GM19324 (cell line): ENCODE measurements at regions not wholly inside any gene's neighbourhood (a gene's known extent, or its start where the extent isn't known, plus 50 kb on each side); places are given as distances from the start of the nearest gene placed in this dataset.

ENCODE experiments used
- ATAC-seq: cut with Tn5 transposase; IDR thresholded peaks from one replicate; pipeline ENCODE4 v1.9.1; 2021; ENCODE audit warnings: mild to moderate bottlenecking, moderate library complexity; ENCODE audit not compliant: unreplicated experiment, low FRiP score

DNA sequence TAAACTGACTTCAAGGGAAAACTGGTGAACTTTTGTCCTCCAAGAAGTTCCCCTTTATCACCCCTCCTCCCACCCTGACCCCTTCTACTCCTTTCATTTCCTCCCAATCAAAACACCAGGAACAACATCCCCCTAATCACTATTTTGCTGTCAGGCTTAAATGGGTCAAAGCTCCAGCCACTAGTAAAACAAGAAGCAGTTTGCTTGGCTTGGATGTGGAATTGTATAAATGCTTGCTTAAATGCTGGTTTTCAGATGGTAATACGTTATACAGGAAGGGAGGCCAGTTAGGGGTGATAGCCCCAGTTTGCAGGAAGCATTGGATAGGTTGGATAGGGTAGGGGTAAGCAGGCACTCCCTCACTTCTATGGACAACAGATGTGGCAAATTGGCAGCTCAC lies 473.6 kb downstream of the AGTPBP1 start:
- no peak for ATAC-seq

DNA sequence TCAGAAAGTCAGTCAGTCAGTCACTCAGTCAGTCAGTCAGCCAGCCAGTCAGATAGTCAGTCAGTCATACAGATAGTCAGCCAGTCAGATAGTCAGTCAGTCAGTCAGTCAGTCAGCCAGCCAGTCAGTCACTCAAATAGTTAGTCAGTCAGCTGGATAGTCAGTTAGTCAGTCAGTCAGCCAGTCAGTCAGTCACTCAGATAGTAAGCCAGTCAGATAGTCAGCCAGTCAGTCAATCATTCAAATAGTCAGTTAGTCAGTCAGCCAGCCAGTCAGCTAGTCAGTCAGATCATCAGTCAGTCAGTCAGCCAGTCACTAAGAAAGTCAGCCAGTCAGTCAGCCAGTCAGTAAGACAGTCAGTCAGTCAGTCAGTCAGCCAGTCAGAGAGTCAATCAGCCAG lies 477.1 kb downstream of the AGTPBP1 start:
- ATAC-seq: no peak

DNA sequence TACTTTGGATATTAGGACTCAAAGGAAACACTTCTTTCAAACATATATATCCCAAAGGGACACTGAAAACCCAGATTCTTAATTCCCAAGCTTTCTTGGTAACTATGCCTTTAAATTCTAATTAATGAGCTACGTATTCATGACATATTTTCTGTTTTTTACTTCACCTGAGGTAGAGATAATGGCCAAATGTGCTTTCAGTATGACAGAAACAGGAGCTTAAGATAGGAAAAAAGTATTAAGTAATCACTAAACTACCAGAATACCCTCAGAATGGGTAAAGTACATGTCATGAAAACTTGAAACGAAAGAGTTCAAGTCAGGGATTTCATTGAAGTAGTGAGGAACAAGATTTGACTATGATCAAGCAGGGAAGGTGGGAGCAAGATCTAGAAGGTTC lies 478.5 kb downstream of the AGTPBP1 start:
- no peak for ATAC-seq

DNA sequence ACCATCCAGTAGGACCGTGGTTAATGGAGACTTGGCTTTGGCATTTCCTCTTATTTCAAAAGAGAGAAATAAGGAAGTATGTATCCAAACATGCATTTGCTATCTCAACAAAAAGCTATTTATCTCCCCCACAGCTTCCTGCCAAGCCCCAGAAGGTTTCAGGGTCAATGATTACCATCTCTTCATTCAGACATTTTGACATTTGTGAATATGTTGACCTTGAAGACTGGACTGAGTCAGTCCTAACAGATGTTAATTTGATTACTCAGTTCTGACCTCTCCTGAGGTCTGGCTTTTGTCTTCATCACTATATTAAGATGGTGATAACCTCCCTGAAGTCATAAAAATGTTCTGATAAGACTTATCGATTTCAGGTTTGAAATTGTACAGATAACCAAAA lies 479.4 kb downstream of the AGTPBP1 start:
- no peak for ATAC-seq

DNA sequence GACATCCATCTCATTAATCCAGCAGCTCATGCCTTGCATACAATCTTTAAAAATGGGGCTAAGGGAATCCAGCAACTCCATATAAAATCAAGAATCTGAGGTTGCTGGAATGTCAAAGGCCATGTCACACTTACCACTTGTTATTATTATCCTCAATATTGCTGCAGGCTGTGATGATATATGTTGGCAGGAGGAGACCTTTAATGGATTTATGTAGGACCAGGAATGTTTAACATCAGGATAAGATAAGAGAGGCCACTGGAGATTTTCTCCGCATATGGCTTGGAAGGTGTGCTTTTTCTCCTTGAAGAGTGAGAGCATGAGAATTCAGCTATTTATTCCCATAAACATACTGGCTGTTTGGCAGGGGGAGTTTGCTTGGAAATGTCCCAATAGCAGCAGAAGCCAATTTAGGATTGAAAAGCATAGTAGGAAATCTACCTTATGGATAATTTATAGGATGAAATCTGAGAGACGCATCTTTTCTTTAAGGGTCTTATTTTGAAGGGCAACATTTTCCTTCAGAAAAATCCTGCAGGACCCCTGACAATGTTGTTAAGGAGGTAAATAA lies 481.4 kb downstream of the AGTPBP1 start:
- no peak for ATAC-seq

DNA sequence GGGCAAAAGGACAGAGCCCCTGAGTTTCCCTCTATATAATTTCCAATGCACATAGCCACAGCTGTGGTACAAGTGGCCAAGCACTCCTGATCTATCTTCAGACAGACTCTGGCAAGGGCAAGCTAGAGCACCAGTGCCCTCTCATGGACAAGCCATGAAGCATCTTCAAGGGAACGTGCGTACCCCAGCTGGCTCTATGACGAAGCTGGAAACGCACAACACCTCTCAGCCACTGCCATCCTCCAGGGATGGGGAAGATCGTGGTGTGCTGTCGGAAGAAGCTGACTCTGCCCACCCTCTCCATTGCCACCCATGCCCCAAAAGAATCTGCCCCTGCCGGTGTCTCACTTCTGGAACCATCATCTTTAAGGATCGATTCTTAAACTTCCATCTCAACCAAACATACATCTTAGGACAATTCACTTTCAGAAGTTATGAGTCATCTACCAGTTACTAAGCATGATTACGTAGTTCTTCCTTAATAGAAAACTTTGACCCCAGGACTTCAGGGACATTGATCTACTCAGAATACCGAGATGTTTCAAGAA lies 482.9 kb downstream of the AGTPBP1 start:
- ATAC-seq: peak; percentile 74

DNA sequence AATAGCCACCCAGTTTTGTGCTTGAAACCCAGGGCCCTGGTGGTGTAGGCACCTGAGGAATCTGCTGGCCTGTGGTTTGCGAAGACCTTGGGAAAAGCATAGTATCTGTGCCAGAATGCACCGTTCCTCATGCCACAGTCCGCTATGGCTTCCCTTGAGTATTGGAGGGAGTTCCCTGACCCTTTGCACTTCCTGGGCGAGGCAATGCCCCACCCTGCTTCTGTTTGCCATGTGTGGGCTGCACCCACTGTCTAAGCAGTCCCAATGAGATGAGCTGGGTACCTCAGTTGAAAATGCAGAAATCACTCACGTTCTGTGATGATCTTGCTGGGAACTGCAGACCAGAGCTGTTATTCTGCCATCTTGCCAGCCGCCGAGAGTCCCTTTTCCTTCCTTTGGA lies 483.5 kb downstream of the AGTPBP1 start:
- ATAC-seq: no peak

DNA sequence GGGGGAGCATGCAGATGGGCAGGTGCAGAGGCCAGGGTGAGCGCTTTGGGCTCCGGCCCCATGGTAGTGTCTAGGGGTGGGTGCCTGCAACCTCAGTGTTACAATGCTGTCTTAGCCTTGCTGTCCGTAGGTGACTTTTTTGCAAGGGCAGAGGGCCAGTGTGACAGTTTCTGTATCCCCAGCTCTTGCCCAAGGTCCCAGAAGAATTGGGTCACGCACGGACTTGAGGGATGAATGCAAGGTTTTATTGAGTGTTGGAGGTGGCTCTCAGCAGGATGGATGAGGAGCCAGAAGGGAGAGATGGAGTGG lies 492.5 kb downstream of the AGTPBP1 start:
- ATAC-seq: no peak

DNA sequence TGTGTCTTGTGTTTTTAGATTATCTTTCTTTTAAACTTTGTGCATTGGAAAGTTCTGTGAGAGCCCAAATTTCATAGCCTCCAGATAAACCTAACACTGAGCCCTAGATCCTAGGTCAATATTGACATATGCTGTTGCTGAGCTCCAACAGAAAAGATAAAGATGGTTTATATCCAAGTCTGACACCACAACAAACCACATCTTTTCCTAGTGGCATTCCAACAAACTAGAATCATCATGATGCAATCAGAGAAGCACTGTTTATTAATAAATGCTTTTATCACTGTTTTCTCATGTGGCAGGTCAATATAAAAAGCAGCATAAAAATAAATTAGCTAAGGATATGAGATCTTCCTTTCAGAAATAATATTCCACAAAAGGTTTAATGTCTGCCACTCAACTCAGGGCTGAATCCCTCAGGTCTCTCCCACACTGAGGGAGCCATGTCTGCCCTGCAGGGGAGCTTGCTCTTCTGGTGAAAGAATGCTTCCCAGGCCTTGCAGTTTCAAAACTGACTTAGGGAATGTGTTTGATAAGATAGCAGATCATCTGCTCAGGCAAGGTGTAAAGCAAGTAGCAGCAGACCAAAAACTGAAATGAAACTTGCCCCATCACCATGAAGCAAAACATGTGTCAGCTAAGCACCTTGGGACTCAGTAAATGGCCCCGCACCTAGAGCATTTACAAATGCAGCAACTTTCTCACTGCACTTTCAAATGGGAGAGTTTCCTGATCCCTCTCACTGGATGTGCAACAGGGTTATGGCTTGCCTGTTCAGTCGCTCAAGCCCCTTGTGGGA lies 493.0 kb downstream of the AGTPBP1 start:
- ATAC-seq: no peak

DNA sequence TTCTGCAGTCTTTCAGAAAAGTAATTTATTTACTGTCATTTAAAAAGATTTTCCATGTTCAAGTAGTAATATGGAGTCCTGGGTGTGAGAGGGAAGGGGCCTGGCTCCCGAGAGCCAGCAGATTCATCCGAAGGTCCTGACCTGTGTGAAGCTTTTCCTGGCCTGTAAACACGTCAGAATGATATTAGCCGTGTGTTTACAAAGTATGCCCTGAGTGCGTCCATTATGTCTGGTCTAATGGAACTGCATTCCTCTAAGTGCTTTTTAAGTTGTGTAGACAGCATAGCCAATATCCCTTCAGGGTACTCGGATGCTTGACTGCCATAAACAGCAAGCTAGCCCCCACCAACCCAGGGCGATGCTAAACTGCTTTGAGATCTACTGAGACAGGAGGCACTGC lies 495.2 kb downstream of the AGTPBP1 start:
- ATAC-seq: no peak

DNA sequence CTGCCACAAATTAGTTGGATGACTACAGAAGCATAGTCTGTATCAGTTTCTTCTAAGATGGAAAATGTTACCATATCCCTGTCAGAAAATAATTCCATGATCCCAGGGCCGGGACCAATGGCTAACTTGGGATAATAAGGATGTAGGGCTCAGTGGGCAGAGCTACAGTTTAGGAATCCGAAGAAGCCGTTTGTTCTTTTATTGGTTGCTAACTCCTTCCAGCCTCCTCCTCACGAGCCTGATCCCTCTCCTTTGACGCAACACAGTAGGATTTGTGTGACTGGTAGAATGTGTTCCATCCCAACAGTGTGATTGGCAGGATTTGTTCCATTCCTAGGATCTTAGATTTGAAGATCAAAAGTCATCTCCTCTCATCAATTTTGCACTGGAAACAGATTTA lies 496.9 kb downstream of the AGTPBP1 start:
- no peak for ATAC-seq

DNA sequence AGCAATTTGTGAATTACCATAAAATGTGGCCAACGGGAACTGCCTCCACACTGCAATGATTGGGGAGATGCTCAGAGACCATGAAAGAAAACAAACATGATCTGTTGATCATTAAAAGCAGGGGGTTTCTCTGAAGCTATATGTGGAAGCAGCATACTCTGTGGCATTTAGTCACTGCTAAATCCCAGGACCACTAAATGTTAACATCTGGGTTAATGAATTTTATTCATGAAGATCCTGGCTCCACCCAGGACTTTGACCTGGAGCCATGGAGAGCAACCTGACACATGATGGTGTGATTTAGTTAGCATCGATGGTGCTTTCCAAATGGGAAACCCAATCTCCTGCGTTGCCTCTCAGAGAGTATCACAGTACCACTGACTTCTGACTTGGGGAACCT lies 497.8 kb downstream of the AGTPBP1 start:
- ATAC-seq: no peak

DNA sequence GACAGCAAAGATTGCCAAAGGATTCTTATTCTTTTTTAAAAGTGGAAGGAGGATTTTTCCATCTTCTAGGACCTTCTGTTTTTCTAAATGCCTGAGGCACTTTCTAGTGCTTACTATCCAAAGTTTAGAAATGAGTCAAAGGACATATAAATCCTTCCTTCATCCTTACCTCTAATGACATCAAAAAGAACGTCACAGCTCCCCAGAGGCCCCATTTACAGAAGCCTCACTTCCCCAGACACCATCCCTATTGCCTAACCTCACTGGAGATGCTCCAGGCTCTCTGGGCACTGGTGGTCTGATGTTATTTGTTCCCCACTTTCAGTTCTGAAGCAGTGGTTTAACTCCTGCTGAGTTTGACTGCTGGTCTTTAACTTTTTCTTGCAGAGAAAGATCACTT lies 504.3 kb downstream of the AGTPBP1 start:
- no peak for ATAC-seq

DNA sequence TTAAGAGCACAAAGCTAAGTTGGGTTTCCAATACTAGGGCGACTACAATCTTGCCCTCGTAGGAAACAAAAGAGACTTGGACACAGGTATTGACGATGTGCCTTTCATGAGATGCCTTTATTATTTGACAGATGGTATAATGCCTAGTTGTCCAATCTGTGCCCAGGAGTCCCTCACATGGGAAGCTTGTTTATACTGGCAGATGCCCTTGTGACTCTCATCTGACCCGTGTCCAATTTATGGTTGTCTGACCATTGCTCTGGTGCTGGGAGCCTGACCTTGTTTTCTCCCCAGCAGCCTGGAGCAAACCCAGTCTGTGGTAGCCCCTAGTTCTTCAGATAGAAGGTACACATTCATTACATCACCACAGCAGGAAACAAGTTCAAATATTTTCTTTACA lies 511.7 kb downstream of the AGTPBP1 start:
- no peak for ATAC-seq

DNA sequence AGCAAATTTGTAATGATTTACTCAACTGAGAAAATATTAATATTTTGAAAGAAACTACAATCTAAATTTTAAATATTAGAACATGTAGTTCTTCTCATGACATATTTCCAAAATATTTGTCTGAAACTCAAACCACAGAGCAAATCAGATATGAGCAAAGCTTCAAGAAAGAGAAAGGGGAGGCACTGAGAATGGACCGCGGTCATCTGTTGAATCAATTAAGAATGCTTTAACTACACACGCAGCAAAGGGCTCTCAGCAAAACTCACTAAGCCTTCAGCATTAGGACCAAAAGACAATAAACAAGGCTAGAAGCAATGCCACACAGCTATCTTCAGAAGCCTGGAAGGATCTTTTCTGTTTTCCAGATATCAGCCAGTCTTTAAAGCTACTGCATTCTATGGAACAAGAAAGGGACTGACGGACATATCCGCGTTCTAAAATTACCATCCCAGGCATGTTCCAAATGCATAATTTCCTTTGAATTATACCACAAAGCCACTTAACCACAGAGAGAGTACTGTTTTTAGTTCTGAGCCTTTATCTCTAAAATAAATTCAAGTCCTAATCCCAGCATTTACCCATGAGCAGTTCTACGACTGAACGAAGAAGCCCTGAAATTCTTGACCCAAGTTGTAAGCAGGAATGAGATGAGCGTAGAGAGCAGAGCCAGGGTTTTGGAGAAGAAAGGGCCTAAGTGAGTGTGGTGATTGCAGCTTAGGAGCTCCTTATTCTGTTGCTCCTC lies 513.5 kb downstream of the AGTPBP1 start:
- ATAC-seq: no peak

DNA sequence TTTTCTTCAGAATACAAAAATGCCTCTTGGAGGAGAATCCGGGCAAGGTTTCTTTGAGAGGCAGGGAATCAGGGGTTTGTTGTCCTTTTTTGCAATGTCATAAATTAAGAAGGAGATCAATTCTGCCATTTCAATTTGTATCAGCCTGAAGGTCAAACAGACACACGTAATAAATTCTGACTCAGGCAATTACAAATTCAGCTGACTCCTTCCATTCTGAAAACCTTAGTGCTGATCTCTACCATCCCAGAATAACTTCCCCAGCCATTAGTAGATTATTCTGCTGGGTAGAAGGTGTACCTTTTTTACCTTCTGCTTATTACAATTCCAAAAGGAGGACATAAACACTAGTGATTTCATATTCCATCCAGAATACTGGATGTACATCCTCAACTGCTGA lies 516.6 kb downstream of the AGTPBP1 start:
- no peak for ATAC-seq

DNA sequence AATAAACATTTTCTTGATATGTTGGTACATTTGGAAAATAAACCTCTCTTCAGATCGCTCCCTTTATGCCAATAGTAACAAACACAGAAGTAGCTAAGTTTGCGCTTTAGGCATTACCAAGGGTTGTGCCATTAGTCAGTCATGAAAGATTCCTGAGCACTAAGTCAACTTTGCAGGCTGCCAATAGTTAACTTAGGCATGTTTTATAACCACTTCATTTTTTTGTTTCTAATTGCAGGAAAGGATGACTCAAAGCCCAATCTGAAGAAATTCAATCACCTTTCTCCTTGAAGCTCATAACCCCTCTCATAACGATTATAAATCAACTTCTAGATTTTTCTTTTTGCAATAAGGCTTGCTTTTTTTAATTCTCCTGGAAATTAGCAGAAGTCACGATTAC lies 517.0 kb downstream of the AGTPBP1 start:
- ATAC-seq: no peak

DNA sequence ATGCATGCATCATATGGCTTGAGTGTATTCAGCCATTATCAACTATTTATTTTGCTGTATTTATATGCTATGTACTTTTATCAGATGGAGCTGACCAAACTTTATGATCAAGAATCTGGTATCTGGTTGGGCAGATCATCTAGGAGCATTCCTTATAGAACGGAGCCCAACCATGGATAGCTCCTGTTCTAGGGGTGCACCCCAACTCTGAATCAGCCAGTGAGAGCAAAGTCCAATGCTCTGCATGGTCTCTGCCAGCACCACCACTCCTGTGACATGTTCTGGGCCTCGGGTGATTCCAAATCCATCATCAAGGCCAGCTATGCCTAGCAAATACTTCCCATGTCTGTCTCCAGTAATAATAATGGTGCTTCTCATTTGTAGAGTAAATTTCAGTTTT lies 517.5 kb downstream of the AGTPBP1 start:
- ATAC-seq: no peak

DNA sequence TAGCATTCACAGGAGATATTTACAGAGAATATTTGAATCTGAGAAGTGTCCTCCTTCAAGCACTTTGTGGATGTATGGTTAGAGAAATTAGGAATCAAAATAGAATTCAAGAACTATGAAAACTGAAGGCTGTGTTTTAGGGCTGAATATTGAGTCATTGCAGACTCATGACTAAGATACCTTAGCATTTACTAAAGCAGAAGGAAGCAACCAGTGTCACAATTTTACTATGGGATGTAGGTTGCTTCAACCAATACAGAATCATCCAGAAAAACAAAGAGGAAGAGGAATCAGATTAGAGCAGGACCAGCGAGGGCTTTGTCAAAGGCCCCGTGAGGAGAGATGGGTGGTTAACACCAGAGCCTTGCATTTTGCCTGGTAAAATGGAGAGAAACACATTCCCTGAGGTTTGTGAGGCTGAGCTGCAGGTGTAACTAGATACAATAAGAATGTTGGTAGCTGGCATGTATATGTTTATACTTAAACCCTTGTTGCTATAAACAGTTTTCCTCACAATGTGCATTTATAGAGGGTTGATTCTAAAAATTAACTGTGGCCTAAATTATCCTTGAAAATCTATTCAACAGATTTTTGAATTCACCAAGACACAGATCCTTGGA lies 518.1 kb downstream of the AGTPBP1 start:
- ATAC-seq: no peak

DNA sequence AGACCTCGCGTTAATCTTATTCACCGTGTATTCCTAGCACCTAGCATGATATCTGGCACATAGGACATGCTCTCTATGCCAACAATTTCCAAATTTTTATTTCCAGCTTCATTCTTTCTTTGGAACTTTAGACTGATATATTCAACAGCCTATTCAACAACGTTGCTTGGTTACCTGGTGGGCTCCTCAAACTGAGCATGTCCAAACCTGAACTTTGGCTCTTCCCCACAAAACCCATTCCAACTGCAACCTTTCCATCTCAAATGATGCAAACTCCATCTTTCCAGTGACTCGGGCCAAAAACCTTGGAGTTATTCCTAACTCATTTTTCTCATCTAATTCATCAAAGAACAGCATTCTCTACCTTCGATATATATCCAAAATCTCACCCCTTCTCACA lies 525.2 kb downstream of the AGTPBP1 start:
- ATAC-seq: no peak

DNA sequence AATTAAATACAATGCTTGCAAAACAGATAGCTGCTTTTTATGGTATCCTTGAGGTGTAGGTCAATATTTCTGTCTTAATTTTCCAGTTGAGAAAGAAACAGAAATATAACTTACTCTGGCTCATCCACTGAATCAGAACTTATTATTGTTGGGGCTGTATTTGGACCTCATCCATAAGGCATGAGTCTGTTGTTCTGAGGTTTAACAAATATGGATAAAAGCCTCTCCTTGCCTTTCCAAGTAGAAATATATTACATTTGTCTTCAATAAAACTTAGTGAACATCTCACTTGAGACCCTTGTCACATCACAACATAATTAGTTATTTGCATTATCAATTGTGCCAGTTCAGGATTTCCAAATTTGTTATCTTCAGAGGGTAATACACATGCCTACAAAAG lies 525.8 kb downstream of the AGTPBP1 start:
- ATAC-seq: no peak
